HTR-8/SVneo (cell line): ENCODE measurements at regions not wholly inside any gene's neighbourhood (a gene's known extent, or its start where the extent isn't known, plus 50 kb on each side); places are given as distances from the start of the nearest gene placed in this dataset.
A peak's percentile ranks its signal among the peaks of the same experiment; 100 is the strongest.
"Not testable (repeated sequence)": the region's sequence is repeated elsewhere in the genome, so short reads cannot be mapped to it uniquely, and the experiment has no call there.

ENCODE experiments used
- DNase-seq: peaks from one replicate; pipeline ENCODE4 v3.0.0; 2011; ENCODE audit warnings: low spot score, mixed read lengths; ENCODE audit not compliant: insufficient read length
- FAIRE-seq: peaks from 2 replicates; lab custom pipeline; 2011; peaks lifted over from hg19 to GRCh38; lab: Jason Lieb, UNC

DNA sequence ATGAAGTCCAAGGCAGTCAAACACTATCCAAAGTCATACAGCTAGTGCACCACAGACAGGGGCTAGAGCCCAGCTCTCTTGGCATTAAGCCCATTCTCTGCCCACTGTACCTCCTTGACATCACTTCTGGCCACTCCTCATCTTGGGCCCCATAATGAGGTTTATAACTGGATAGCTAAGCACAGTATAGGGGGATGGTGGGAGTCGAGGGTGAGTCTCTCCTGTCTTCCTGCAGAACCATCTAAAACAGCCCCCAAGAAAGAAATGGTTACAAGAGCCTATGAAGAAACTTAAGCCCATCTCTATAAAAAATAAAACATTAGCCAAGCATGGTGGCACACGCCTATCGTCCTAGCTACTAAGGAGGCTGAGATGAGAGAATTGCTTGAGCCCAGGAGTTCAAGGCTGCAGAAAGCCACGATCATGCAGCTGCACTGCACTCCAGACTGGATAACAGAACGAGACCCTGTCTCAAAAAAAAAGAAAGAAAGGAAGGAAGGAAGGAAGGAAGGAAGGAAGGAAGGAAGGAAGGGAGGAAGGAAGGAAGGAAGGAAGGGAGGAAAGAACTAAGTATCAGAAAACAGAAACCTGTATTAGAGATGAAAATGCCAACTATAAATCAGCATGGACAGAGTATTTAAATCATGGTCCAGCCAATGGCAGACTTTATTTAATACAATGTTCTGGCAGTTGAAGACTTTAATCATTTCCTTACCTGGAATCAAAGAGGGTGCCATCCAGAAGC lies 134.3 kb upstream of the VOPP1 start:
- FAIRE-seq: not testable (repeated sequence)

DNA sequence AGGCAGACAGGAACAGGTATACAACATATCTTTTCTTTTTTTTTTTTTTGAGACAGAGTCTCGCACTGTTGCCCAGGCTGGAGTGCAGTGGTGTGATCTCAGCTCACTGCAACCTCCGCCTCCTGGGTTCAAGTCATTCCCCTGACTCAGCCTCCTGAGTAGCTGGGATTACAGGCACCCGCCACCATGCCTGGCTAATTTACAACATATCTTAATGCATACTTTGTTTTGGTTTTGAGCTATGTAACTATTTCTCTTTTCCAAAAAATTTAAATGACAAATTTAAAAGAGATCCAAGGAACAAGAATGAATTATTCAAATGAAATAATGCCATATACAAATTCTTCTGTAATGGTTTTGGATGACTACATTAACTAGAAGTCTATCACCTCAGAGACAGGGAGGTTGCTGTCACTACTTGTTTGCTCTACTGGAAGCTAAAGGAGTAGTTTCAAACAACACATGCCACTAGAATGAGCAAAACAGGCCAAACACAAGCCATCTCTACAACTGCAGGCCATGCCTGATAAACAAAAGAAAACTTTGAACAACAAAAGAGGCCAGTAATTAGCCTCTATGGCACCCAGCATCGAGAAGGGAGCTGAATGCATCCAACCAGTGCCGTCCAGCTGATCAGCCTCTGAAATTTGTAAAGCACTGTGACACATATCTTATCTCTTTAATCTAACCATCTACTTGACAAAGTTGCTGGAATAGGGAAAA lies 133.6 kb upstream of the VOPP1 start:
- DNase-seq: not testable (repeated sequence)

More for the DNA sequence above, 134.3 kb upstream of the VOPP1 start:
- not testable (repeated sequence) for DNase-seq

DNA sequence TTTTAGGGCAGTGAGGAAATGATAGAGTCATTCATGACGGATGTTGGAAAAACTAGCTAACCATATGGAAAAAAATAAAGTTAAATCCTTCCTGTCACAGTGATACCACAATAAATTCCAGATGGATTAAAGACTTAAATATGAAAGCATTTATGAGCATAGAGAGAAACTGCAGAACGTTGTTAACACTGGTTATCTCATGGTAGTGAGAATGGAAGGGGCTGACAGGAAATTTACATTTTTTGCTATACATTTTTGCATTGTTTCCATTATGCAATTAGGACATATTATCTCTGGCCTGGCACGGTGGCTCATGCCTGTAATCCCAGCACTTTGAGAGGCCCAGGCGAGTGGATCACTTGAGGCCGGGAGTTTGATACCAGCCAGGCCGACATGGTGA lies 130.5 kb upstream of the VOPP1 start:
- DNase-seq, FAIRE-seq: not testable (repeated sequence)

More for the DNA sequence above, 133.6 kb upstream of the VOPP1 start:
- peak; percentile 68 for FAIRE-seq

DNA sequence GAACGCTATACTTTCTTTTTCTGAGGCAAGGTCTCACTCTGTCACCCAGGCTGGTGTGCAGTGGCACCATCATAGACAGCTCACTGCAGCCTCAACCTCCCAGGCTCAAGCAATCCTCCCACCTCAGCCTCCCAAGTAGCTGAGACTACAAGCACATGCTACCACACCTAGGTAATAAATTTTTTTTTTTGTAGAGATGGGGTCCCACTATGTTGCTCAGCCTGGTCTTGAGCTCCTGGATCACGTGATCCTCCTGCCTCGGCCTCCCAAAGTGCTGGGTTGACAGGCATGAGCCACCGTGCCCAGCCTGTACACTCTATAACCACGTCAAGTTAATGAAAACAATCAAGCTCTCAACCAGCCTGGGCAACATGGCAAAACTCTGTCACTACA lies 127.1 kb upstream of the VOPP1 start:
- not testable (repeated sequence) for DNase-seq, FAIRE-seq

DNA sequence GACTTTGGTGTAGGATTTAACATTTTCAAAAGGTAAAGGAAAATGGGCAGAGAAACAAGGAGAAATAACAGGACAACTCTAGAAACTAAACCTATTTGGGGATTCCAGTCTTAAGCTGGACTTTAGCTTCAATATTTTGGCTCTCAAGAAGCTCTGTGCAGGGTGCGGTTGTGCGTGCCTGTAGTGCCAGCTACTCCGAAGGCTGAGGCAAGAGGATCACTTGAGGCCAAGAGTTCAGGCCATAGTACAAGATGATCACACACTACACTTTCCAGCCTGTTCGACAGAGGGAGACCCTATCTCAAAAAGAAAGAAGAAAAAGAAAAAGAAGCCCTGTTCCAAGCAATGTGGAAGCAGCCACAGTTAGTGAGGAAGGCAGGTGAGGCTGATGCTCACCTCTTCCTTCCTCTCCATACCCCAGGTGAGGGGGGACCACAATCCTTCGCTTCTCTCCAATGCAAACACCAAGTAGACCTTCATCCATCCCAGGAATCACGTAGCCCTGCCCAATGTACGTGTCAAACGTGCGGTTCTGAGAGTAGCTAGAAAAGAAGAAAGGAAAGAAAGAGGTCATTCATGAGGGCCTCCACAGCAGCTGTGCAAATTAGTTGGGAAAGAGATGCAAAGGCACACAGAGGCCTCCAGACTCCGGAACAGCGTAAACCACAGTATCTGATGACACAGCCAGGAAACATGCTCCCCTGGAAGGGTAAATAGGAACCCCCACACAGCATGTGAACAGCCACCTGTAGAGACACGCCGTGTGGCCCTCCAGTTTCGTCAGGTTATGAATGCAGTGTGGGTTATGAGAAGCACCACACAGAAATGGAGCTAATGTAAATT lies 126.5 kb upstream of the VOPP1 start:
- not testable (repeated sequence) for FAIRE-seq, DNase-seq

DNA sequence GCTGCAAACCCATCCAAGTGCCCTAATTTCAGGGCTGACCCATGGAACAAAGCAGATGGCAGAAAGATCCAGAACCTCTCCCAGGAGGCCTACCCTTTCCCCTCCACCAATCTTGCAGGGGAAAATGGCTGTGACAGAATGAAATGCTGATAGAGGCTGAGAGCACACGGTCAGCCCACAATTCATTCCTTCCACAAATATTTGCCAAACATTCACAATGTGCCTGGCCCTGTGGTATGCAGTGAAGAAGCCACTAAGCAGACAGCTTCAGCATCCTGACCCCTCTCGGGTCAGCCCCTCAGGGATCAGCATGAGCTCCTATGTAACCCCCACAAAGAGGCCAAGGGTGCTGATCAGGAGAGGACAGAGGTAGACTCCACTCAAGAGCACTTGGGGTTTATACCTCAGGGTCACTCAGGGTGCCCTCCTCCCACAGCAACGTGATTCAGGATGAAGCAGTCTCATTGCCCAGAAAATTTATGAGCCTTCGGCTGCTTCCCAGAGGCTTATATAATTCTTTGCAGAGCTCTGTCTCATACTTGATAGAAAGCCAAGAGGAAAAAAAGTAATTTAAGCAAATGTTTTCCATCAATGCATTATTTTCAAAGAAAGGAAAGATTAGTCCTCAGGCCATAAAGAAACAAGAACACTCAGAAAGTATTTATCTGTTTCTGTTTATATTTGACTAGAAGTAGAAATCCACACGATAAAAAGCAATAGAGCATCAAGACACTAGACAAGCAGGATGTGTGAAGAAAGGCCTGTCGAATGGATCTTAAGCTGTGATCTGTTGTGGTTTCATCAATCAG lies 123.8 kb upstream of the VOPP1 start:
- FAIRE-seq, DNase-seq: not testable (repeated sequence)

DNA sequence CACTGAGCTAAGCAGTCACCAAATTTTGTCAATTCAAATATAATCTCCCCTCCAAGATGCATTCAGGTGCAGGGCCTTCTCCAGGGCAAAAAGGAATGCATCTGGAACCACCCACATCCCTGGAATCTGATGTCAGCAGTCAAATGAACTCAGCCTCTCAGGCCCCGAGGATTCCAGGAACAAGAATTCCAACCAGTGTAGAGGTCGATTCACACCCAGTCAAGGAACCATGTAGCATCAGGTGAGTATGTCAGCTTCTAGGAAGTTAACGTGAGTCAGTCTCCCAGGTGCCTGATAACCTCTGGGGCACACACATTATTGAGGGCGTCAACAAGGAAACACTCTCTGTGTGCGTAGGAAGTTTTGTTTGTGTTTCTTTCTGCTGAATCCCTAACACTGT lies 122.2 kb upstream of the VOPP1 start:
- FAIRE-seq: peak; percentile 76
- not testable (repeated sequence) for DNase-seq

DNA sequence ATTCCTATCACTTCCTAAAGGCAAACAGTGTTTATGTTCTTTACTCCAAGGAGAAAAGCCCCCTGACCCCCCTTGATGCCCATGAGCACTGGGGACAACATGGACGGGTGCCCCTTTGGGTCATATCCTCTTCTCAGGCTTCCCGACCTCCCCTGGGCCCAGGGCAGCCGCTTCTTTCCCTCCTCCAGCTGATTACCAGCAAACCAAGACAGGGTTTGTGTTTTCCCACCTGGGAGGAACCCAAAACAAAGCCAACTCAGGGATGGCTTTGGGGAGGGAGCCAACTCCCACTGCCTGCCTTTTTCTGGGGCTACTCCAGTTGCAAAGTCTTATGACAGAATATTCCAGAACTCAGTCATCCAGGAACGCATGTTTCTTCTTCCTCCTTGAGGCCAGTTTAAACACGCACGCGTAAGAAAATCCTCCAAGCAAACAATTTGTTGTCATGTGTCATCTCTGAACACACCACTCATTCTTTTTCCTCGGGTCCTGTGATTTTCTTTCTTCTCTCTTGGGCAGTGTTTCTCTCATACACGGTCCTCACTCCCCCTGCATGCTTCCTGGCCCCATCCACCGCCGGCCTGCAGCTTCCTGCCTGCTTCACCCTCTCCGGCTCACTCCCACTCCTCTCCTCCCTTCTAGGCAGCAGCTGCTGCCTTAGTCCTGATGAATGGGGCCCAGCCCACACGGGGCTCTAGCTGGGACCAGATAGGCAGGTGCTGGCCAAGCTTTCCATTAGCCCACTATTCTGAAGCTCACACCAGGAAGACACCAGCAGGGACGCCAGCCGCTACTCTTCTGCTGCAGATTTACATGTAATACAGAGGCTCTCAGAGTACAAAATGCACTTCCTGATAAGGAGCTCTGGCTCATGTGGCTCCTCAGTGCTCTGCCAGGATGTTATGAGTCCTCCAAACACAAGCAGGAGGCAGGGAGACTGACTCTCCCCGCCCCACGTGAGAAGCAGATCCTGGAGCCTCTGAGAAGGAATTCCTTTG lies 116.7 kb upstream of the VOPP1 start:
- not testable (repeated sequence) for DNase-seq, FAIRE-seq

DNA sequence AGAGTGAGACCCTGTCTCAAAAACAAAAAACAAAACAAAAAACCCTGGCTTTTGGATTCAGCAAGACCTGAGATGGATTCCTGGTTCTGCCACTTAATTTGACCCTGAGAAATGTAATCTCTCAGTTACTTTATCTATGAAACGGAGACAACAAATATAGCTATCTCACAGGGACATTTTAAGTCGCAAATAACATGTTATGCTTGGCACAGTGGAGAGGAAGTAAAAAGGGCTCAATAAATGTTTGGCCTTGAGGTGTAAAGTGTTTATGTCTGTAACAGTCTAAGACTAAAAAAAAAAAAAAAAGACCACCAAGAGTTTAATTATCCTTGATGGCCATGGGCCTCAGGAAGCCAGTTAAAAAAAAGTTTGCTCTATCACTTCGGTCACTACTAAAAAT lies 116.0 kb upstream of the VOPP1 start:
- FAIRE-seq, DNase-seq: not testable (repeated sequence)

DNA sequence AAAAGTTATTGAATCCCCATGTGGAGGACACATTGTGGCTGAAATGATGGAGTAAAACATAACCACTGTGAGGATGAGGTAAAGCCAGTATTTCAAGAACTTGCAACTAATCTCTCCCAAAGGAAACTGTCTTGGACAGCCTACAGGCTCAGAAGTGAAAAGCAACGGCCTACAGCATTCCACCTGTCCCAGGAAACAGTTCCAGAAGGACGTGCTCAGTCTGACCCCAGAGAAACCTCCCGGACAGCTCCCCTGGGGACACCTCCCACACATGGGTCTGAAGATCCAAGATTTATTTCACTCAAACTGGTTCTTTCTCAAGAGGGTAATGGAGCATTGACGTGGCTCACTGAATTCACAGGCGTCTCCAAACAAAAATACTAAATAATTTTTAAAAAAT lies 115.0 kb upstream of the VOPP1 start:
- not testable (repeated sequence) for FAIRE-seq, DNase-seq

DNA sequence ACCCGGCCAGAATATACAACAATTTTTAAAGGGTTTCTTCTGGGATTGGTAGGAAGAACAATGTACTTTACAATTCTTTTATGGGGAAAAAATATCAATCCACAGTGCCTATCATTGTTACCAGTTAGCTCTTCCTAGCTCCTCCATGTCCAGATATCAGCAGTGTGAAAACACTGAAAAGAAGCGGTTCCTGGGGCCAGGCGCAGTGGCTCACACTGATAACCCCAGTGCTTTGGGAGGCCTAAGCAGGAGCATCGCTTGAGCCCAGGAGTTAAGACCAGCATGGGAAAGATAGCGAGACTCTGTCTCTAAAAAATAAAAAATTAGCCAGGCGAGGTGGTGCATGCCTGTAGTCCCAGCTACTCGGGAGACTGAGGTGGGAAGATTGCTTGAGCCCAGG lies 114.5 kb upstream of the VOPP1 start:
- DNase-seq, FAIRE-seq: not testable (repeated sequence)

DNA sequence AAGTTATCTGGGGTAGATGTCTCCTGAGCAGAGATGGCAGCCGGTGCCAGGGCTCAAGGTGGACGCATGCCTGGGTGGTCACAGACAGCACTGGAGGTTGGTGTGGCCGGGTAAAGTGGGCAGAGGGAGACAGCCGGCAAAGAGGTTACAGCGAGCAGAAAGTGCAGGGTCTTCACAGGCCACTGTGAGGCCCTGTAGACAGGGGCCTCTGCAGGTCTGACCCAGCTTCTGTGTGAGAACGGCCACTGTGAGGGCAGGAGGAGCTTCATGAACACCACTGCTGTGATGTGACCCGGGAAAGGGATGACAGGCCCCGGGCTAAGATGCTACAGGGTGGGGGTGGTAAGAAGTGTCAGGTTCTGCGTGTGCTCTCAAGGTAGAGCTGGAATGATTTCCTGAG lies 111.2 kb upstream of the VOPP1 start:
- FAIRE-seq, DNase-seq: not testable (repeated sequence)

DNA sequence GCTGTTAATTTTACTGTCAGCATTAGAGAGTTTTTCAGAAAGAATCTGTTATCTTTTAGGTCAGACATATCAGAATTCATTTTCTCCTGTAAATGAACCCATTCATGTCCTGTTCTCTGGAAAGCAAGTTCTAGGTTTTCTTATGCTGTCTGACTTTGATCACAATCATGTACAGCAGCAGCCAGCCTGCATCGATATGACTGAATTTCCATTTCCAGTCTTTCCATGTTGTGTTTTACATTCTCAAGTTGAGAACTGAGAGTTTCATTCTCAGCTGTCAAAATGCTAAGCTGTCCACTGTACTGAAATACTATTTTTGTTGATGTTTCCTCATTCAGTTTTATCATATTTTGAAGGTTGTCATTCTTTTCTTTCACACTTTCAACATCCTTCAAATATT lies 103.3 kb upstream of the VOPP1 start:
- FAIRE-seq: not testable (repeated sequence)

DNA sequence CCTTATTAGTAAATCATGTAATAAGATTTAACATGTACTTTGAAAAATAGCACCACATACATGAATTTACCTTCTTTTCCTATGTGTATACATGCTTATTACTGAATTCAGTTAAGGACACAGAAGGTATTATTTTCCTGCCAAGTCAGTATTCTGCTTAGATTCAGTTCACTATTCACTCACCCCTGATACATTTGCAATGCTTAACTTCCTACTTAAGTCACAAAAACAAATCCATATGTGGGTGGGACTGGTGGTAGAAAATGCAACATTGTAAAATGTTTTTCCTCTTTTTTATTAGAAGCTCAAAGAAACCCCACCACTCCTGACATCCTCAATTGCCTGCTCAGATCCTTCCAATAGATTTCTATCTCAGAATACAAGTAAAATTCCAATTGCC lies 101.2 kb upstream of the VOPP1 start:
- DNase-seq, FAIRE-seq: not testable (repeated sequence)

More for the DNA sequence above, 103.3 kb upstream of the VOPP1 start:
- DNase-seq: not testable (repeated sequence)

DNA sequence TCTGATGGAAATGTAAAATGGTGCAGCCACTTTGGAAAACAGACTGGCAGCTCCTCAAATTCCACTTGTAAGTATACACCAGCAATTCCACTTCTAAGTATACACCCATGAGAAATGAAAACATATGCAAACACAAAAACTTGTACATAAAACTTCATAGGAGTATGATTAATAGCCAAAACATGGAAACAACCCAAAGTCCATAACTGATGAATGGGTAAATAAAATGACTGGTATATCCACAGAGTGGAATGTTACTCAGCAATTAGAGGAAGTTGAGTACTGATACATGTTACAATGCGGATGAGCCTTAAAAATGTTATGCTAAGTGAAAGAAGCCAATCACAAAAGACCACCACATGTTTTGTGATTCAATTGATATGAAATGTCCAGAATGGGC lies 99.8 kb upstream of the VOPP1 start:
- not testable (repeated sequence) for FAIRE-seq

DNA sequence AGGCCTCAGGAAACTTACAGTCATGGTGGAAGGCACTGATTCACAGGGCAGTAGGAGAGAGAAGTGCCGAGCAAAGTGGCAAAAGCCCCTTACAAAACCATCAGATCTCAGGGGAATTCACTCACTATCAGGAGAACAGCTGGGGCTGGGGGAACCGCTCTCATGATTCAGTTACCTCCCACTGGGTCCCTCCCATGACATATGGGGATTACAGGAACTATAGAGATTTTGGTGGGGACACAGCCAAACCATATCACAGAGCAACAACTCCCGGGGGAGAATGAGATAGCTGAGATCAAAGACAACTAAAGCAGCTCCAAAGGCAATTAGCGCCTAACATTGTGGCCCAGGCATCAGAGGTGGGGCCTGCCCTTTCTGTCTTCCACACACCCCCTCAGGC lies 85.4 kb upstream of the VOPP1 start:
- FAIRE-seq: no peak
- DNase-seq: no peak

More for the DNA sequence above, 99.8 kb upstream of the VOPP1 start:
- DNase-seq: not testable (repeated sequence)

DNA sequence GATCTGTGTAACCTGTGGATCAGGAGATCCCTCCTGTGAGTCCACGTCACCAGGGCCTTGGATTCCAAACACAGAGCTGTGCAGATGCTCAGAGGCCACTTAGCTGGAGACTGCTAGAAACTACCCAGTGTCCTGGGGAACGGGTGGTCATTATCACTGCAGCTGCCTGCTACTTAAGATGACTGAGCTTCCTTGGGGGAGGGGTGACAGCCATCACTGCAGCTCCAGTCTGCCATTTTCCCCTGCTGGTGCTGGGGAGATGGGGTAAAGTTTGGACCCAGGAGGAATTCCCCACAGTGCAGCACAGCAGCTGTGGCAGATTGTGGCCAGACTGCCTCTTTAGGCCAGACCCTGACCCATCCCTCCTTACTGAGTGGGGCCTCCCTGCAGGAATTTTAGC lies 78.8 kb upstream of the VOPP1 start:
- no peak for DNase-seq
- no peak for FAIRE-seq

DNA sequence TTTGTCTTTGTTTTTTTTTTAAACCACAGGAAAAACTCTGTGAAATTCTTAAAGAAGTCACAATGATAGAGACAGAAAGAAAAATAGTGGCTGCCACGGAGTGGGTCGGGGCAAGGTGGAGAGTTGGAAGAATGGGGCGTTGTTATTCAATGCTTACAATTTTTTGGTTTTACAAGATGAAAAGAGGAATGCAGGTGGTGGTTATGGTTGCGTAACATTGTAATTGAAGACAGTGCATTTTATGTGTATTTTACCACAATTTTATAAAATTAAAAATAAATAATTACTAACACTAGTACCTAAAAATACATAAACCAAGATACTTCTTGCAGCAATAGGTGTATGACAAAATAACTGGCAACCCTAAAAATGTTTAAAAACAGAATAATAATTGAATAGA lies 76.9 kb upstream of the VOPP1 start:
- FAIRE-seq (no peak), DNase-seq (no peak)
